MCF 10A (cell line): ENCODE measurements at regions not wholly inside any gene's neighbourhood (a gene's known extent, or its start where the extent isn't known, plus 50 kb on each side); places are given as distances from the start of the nearest gene placed in this dataset.

Experiments
- BruUV-seq: library from RNA; stranded (reverse); fragments of 400-500 nt; replicated peaks from 2 replicates; lab custom pipeline; 2021; lab: Mats Ljungman, UMichigan
- CTCF ChIA-PET: fragments of 300-600 bp; sonication (Branson Sonifier 250); formaldehyde crosslinking; extraction: SDS; loops from one replicate; lab custom pipeline; 2021; ENCODE audit warnings: antibody characterized with exemption, inconsistent platforms; lab: Yijun Ruan, JAX
- POLR2A ChIA-PET: fragments of 300-600, 350-650 bp; sonication (Branson Sonifier 250); formaldehyde crosslinking; extraction: SDS; loops from one replicate; lab custom pipeline; 2020; ENCODE audit warnings: antibody characterized with exemption, inconsistent platforms; lab: Yijun Ruan, JAX
- DNase-seq: peaks from one replicate; pipeline ENCODE4 v3.0.0-alpha.2; 2018; ENCODE audit not compliant: unreplicated experiment
- H3K27ac Mint-ChIP-seq: one replicate; pipeline ENCODE4 v1.8.0; 2022; ENCODE audit warnings: mild to moderate bottlenecking, low read depth, mixed read lengths; ENCODE audit not compliant: unreplicated experiment
- H3K27me3 Mint-ChIP-seq: one replicate; pipeline ENCODE4 v1.8.0; 2022; ENCODE audit warnings: mixed read lengths; ENCODE audit not compliant: insufficient read depth, unreplicated experiment
- H3K36me3 Mint-ChIP-seq: one replicate; pipeline ENCODE4 v1.8.0; 2022; ENCODE audit warnings: mild to moderate bottlenecking, moderate library complexity, mixed read lengths; ENCODE audit not compliant: insufficient read depth, unreplicated experiment
- H3K4me1 Mint-ChIP-seq: one replicate; pipeline ENCODE4 v1.8.0; 2022; ENCODE audit warnings: mixed read lengths; ENCODE audit not compliant: insufficient read depth, unreplicated experiment
- H3K4me3 Mint-ChIP-seq: one replicate; pipeline ENCODE4 v1.8.0; 2022; ENCODE audit warnings: mild to moderate bottlenecking, moderate library complexity, mixed read lengths; ENCODE audit not compliant: unreplicated experiment
- H3K9me3 Mint-ChIP-seq: one replicate; pipeline ENCODE4 v1.8.0; 2022; ENCODE audit warnings: mixed read lengths; ENCODE audit not compliant: unreplicated experiment
- CTCF ChIP-seq: fragments of 200-600 bp; IDR thresholded peaks from one replicate; pipeline ENCODE4 v1.8.0; 2022; ENCODE audit warnings: antibody characterized with exemption, mild to moderate bottlenecking; ENCODE audit not compliant: unreplicated experiment
- intact Hi-C: fragments of 100-400 bp; cut with micrococcal nuclease; formaldehyde crosslinking; loops from 2 replicates; pipeline ENCODE4 v1.14.1; 2022

DNA sequence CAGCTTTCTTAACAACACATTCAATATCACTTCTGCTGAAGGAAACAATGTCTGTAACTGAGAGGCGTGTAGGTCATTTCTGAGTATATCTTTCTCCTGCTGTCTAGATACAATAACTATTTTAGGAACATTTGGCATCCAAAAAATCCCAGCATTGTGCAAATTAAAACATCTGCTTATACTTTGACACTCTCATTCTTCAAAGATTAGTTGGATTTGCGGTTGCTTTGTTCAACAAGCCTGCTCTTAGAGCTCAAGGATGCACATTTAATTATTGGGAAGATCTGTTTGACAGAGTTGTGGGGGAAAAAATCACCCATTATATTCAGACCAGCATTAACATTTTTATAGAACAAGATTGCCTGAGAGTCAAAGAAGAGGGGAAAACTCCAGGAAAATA, 449.5 kb upstream of the HNRNPA3 start:
- no peak for DNase-seq
- no peaks in the 10 kb centered on the region for H3K36me3 Mint-ChIP-seq
- H3K4me3 Mint-ChIP-seq: no peak overlapping the region
- H3K4me1 Mint-ChIP-seq: no peaks in the 10 kb centered on the region
- ChIA-PET POLR2A (no interaction called here), CTCF (interaction anchor here (0.6 kb wide), 3 partner anchors 19 to 665 kb away, joined by 3 to 4 read pairs (median 3); no protein-coding TSS in a partner anchor)
- H3K27me3 Mint-ChIP-seq: peaks cover 69% of the 10 kb centered on the region
- H3K27ac Mint-ChIP-seq: no peak overlapping the region
- intact Hi-C loops: no loop called here
- no peak for TF ChIP-seq CTCF
- BruUV-seq: no TSS peak
- H3K9me3 Mint-ChIP-seq: no peaks in the 10 kb centered on the region

DNA sequence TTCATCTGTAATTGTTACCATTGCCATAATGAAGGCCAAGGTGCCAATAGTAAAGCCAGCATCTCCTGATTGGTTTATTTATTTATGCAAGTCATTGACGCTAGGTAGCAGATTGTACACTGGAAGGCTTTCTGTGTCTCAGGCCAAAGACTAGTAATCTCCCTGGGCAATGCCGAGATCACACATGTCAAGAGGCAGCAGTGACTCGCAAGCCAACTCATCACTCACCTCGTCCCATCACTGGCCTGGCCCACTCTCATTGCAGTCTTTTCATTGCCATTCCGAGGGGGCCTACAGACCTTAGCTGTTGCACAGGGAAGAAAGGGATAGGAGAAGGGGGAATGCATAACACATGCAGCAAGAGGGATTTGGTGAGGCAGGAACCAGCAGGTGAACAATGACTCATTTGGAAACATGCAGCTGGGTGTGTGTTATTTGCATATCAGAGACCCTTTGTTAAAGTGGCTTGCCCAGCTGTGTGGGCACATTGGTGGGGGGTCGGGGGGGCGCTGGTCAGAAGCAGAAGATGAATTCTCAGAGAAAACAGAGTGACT, 448.7 kb upstream of the HNRNPA3 start:
- Mint-ChIP-seq H3K4me3 (no peak overlapping the region), H3K4me1 (no peaks in the 10 kb centered on the region), H3K36me3 (no peaks in the 10 kb centered on the region), H3K9me3 (no peaks in the 10 kb centered on the region), H3K27ac (no peak overlapping the region), H3K27me3 (peaks cover 68% of the 10 kb centered on the region)
- BruUV-seq: no TSS peak
- TF ChIP-seq CTCF: no peak
- intact Hi-C loops: no loop called here
- CTCF ChIA-PET: no interaction called here
- no peak for DNase-seq
- POLR2A ChIA-PET: interaction anchor here (0.6 to 1.2 kb wide), 2 partner anchors 10 to 337 kb away, joined by 3 to 4 read pairs; no protein-coding TSS in a partner anchor

GRCh38 chr2:176764921-176765320, 447.7 kb upstream of the HNRNPA3 start:
- no peaks in the 10 kb centered on the region for H3K9me3 Mint-ChIP-seq
- intact Hi-C loops: no loop called here
- CTCF ChIA-PET: interaction anchor here (0.6 kb wide), 1 partner anchor 70 kb away, joined by 4 read pairs; no protein-coding TSS in a partner anchor
- H3K4me1 Mint-ChIP-seq: no peaks in the 10 kb centered on the region
- DNase-seq: no peak
- no peak overlapping the region for H3K27ac Mint-ChIP-seq
- no peaks in the 10 kb centered on the region for H3K36me3 Mint-ChIP-seq
- peaks cover 69% of the 10 kb centered on the region for H3K27me3 Mint-ChIP-seq
- no TSS peak for BruUV-seq
- no peak for TF ChIP-seq CTCF
- POLR2A ChIA-PET: interaction anchor here (1.2 kb wide), 1 partner anchor 11 kb away, joined by 3 read pairs; no protein-coding TSS in a partner anchor
- no peak overlapping the region for H3K4me3 Mint-ChIP-seq

GRCh38 chr2:176766005-176766404, 446.6 kb upstream of the HNRNPA3 start:
- no peaks in the 10 kb centered on the region for H3K4me1 Mint-ChIP-seq
- H3K36me3 Mint-ChIP-seq: no peaks in the 10 kb centered on the region
- H3K9me3 Mint-ChIP-seq: no peaks in the 10 kb centered on the region
- no peak overlapping the region for H3K27ac Mint-ChIP-seq
- no peak for TF ChIP-seq CTCF
- CTCF ChIA-PET: no interaction called here
- peaks cover 64% of the 10 kb centered on the region for H3K27me3 Mint-ChIP-seq
- BruUV-seq: no TSS peak
- POLR2A ChIA-PET: no interaction called here
- DNase-seq: no peak
- intact Hi-C loops: no loop called here
- H3K4me3 Mint-ChIP-seq: no peak overlapping the region
